HepG2 (cell line): ENCODE measurements at regions not wholly inside any gene's neighbourhood (a gene's known extent, or its start where the extent isn't known, plus 50 kb on each side); places are given as distances from the start of the nearest gene placed in this dataset.

ENCODE experiments used
- POLR2A ChIP-seq, 2 experiments: IDR thresholded peaks; 2 replicates each; pipeline ENCODE4 v1.6.1; 2011; ENCODE audit warnings: low read depth in 2 of 2, low read length in 2 of 2, mild to moderate bottlenecking in 1 of 2, moderate library complexity in 1 of 2; ENCODE audit not compliant: insufficient read depth in 1 of 2
- ZNF224 ChIP-seq: sonication (generic); formaldehyde crosslinking; IDR thresholded peaks from 2 replicates; pipeline ENCODE4 v1.5.0; 2020; ENCODE audit warnings: mild to moderate bottlenecking, missing genetic modification reagents
- ZNF317 ChIP-seq: sonication (generic); formaldehyde crosslinking; IDR thresholded peaks from 2 replicates; pipeline ENCODE4 v1.5.0; 2020; ENCODE audit warnings: mild to moderate bottlenecking, missing genetic modification reagents
- TF ChIP-seq, protein P1 (sequence below): sonication (generic); formaldehyde crosslinking; IDR thresholded peaks from 2 replicates; pipeline ENCODE4 v1.5.0; 2020; ENCODE audit warnings: mild to moderate bottlenecking, missing genetic modification reagents, moderate library complexity

DNA sequence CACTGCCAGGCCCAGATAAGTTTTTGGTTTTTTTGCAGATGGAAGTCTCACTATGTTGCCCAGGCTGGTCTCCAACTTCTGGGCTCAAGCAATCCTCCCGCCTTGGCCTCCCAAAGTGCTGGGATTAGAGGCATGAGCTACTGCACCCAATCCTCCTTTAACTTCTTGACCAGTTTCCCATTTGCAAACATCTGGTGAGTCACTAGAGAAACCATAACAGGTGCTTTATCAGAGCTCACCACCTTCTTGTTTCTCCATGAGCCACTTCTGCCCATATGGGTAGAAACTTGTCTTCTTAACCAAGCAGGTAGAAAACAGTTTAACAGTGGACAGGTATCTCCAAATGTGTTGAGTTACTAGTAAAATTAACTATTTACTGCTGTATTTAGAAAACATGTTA lies 128.4 kb upstream of the AP1S2 start:
- TF ChIP-seq ZNF317 (no peak), ZNF224 (CRISPR knock-in tag) (no peak), POLR2A (IDR thresholded peaks at IDR 0.05; ENCODE audit: insufficient read depth in 1 of 2, low read depth in 2 of 2, low read length in 2 of 2) (no peak)
- TF ChIP-seq, protein P1, sequence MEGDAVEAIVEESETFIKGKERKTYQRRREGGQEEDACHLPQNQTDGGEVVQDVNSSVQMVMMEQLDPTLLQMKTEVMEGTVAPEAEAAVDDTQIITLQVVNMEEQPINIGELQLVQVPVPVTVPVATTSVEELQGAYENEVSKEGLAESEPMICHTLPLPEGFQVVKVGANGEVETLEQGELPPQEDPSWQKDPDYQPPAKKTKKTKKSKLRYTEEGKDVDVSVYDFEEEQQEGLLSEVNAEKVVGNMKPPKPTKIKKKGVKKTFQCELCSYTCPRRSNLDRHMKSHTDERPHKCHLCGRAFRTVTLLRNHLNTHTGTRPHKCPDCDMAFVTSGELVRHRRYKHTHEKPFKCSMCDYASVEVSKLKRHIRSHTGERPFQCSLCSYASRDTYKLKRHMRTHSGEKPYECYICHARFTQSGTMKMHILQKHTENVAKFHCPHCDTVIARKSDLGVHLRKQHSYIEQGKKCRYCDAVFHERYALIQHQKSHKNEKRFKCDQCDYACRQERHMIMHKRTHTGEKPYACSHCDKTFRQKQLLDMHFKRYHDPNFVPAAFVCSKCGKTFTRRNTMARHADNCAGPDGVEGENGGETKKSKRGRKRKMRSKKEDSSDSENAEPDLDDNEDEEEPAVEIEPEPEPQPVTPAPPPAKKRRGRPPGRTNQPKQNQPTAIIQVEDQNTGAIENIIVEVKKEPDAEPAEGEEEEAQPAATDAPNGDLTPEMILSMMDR = no peak
